GM23338 (cell line): ENCODE measurements at regions not wholly inside any gene's neighbourhood (a gene's known extent, or its start where the extent isn't known, plus 50 kb on each side); places are given as distances from the start of the nearest gene placed in this dataset.

Experiments used
- POLR2AphosphoS5 ChIP-seq: IDR thresholded peaks from 2 replicates; pipeline ENCODE4 v1.6.1; 2016; ENCODE audit warnings: antibody characterized with exemption, low read depth
- TF ChIP-seq, protein P1 (sequence below): fragments of 250-450 bp; sonication (Bioruptor Pico); IDR thresholded peaks from 2 replicates; pipeline ENCODE4 v1.5.0; 2020; ENCODE audit warnings: mild to moderate bottlenecking, moderate library complexity

DNA sequence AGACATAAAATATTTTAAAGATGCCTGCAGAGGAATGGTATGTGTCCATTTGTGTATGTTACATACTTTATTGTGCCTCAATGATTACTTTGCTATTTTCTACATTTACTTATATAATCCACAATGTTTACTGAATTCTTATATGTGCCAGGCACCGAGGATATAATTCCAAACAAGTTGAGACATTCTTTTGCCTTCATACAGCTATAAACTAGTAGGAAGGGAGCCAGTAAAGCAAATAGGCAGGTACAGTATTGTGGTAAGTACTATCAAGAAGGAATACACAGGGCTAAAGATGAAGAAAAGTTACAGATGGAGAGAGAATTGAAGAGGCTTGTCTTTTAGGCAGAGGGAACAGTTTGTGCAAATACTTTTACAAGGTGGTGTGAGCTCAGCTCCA lies 131.6 kb downstream of the DISP1 start:
- TF ChIP-seq, protein P1, sequence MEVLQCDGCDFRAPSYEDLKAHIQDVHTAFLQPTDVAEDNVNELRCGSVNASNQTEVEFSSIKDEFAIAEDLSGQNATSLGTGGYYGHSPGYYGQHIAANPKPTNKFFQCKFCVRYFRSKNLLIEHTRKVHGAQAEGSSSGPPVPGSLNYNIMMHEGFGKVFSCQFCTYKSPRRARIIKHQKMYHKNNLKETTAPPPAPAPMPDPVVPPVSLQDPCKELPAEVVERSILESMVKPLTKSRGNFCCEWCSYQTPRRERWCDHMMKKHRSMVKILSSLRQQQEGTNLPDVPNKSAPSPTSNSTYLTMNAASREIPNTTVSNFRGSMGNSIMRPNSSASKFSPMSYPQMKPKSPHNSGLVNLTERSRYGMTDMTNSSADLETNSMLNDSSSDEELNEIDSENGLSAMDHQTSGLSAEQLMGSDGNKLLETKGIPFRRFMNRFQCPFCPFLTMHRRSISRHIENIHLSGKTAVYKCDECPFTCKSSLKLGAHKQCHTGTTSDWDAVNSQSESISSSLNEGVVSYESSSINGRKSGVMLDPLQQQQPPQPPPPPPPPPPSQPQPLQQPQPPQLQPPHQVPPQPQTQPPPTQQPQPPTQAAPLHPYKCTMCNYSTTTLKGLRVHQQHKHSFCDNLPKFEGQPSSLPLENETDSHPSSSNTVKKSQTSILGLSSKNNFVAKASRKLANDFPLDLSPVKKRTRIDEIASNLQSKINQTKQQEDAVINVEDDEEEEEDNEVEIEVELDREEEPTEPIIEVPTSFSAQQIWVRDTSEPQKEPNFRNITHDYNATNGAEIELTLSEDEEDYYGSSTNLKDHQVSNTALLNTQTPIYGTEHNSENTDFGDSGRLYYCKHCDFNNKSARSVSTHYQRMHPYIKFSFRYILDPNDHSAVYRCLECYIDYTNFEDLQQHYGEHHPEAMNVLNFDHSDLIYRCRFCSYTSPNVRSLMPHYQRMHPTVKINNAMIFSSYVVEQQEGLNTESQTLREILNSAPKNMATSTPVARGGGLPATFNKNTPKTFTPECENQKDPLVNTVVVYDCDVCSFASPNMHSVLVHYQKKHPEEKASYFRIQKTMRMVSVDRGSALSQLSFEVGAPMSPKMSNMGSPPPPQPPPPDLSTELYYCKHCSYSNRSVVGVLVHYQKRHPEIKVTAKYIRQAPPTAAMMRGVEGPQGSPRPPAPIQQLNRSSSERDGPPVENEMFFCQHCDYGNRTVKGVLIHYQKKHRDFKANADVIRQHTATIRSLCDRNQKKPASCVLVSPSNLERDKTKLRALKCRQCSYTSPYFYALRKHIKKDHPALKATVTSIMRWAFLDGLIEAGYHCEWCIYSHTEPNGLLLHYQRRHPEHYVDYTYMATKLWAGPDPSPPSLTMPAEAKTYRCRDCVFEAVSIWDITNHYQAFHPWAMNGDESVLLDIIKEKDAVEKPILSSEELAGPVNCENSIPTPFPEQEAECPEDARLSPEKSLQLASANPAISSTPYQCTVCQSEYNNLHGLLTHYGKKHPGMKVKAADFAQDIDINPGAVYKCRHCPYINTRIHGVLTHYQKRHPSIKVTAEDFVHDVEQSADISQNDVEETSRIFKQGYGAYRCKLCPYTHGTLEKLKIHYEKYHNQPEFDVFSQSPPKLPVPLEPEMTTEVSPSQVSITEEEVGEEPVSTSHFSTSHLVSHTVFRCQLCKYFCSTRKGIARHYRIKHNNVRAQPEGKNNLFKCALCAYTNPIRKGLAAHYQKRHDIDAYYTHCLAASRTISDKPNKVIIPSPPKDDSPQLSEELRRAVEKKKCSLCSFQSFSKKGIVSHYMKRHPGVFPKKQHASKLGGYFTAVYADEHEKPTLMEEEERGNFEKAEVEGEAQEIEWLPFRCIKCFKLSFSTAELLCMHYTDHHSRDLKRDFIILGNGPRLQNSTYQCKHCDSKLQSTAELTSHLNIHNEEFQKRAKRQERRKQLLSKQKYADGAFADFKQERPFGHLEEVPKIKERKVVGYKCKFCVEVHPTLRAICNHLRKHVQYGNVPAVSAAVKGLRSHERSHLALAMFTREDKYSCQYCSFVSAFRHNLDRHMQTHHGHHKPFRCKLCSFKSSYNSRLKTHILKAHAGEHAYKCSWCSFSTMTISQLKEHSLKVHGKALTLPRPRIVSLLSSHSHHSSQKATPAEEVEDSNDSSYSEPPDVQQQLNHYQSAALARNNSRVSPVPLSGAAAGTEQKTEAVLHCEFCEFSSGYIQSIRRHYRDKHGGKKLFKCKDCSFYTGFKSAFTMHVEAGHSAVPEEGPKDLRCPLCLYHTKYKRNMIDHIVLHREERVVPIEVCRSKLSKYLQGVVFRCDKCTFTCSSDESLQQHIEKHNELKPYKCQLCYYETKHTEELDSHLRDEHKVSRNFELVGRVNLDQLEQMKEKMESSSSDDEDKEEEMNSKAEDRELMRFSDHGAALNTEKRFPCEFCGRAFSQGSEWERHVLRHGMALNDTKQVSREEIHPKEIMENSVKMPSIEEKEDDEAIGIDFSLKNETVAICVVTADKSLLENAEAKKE (CRISPR knock-in tag) = no peak
- no peak for TF ChIP-seq POLR2AphosphoS5
